ENCODE measurements at regions not wholly inside any gene's neighbourhood (a gene's known extent, or its start where the extent isn't known, plus 50 kb on each side); places are given as distances from the start of the nearest gene placed in this dataset.

DNA sequence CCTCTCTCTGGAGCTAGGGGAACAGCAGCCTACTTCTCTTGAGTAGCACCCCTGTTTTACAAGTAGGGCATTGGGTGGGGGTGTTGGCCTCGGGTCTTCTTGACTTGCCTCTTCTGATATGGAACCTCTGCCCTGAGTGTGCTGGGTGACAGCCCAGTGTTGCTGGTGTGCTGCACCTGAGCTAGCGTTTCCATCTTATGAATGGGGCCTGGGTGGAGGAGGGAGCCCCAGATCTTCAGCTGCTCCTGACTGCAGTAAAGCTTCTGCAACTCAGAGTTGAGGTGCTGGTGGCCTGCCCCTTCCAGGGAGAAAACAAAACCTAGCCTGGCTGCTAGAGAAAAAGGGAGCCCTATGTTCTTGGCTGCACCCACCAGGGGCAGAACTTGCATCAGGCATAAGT is 202.5 kb upstream of the SHH start:
- TF ChIP-seq SMC3 (IDR thresholded peaks at IDR 0.05; ENCODE audit: low read depth, low read length) (no peak), CTCF (conservative IDR thresholded peaks at IDR 0.05; ENCODE audit: low read depth, low read length) (no peak), POLR2A (IDR thresholded peaks at IDR 0.05; ENCODE audit: low read depth, low read length) (no peak), RAD21 (IDR thresholded peaks at IDR 0.05; ENCODE audit: low read length) (no peak), CEBPB (IDR thresholded peaks at IDR 0.05; ENCODE audit: low read depth, low read length) (no peak), RFX5 (IDR thresholded peaks at IDR 0.05; ENCODE audit: low read depth, low read length) (no peak), NFE2L2 (IDR thresholded peaks at IDR 0.05; ENCODE audit: low read depth, low read length) (no peak), MXI1 (IDR thresholded peaks at IDR 0.05; ENCODE audit: borderline replicate concordance, low read depth, low read length) (no peak), RCOR1 (IDR thresholded peaks at IDR 0.05; ENCODE audit: insufficient replicate concordance, low read length) (no peak)
- TF ChIP-seq, protein P1, sequence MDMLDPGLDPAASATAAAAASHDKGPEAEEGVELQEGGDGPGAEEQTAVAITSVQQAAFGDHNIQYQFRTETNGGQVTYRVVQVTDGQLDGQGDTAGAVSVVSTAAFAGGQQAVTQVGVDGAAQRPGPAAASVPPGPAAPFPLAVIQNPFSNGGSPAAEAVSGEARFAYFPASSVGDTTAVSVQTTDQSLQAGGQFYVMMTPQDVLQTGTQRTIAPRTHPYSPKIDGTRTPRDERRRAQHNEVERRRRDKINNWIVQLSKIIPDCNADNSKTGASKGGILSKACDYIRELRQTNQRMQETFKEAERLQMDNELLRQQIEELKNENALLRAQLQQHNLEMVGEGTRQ (IDR thresholded peaks at IDR 0.05; ENCODE audit: low read depth, low read length): no peak
